GM18867 (cell line): ENCODE measurements at regions not wholly inside any gene's neighbourhood (a gene's known extent, or its start where the extent isn't known, plus 50 kb on each side); places are given as distances from the start of the nearest gene placed in this dataset.

ENCODE experiments used
- ATAC-seq: cut with Tn5 transposase; IDR thresholded peaks from one replicate; pipeline ENCODE4 v1.9.1; 2021; ENCODE audit warnings: mild to moderate bottlenecking, moderate library complexity; ENCODE audit not compliant: unreplicated experiment

GRCh38 chr3:44074181-44074580, 167.5 kb upstream of the TOPAZ1 start:
- ATAC-seq: no peak

DNA sequence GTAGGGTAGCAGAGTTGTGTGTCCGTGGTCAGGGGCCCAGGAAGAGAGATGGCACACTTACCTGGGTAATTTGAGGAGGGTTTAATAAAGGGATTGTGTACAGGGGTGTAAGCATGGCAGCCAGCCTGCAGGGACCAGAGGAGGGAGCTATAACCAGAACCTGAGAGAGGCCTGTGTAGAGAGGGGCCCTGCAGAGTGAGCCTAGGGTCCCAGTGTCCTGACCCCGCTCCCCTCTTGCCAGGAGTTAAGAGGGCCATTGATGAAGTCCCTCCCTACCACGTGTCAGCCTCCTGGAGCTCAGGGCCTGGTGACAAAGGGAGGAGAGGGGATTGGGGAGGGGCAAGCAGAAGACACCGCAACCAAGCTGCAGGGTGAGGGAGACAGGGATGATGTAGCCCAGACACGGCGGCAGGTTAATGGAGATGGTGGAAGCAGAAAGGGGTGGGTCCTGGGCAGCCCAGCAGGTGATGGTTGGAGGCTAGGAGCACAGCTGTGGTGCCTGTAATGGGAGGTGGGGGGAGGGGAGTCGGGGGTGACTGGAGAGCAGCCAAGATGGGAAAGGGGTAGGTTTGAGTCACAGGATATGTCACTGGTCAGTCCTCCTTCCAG, 165.4 kb upstream of the TOPAZ1 start:
- no peak for ATAC-seq

GRCh38 chr3:44077267-44077666, 164.4 kb upstream of the TOPAZ1 start:
- ATAC-seq: no peak

DNA sequence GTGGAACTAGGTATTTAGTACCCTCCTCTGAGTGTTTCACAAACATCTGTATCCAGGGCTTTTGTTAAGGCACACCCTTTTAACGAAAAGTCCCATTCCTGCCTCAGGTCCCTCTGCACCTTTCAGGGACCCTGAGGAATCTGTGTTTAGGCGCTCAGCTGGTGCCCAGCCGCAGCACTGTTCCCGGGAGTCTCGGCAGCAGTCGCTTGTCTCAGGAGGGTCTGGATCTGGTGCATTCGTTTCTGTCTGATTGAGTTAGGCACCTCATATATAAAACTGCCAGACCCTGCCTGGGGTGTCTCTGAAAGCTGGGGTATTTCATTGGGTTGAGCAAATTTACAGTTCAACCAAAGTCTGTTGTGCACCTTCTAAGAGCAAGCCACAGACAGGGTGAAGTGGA, 162.8 kb upstream of the TOPAZ1 start:
- ATAC-seq: no peak

GRCh38 chr3:44079916-44080315, 161.8 kb upstream of the TOPAZ1 start:
- ATAC-seq: no peak

DNA sequence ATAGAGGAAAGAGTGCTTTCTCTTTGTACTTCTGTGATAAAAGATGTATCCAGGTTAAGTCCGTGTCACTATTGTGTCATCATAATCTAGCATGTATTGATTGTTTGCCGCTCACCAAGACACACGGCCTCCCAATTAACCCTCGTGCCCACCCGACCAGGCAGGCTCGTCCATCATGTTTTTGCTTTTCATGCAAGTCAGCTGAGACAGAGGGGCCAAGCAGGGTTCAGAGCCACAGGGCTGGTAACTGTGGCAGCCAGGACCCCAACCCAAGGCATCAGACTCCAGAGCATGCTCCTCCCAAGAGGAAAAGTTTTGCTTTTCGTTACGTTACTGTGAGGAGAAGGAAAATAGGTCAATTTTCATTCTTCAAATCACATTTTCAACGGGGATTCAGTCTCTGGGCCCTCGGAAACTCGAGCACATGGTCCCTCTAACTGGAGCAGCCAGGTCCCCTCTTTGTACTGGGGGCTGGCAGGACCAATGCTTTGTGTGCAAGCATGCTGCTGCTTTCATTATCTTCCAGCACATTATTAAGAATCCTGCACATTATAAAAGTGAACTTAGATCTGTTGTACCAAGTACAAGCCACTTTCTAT, 161.1 kb upstream of the TOPAZ1 start:
- ATAC-seq: no peak

DNA sequence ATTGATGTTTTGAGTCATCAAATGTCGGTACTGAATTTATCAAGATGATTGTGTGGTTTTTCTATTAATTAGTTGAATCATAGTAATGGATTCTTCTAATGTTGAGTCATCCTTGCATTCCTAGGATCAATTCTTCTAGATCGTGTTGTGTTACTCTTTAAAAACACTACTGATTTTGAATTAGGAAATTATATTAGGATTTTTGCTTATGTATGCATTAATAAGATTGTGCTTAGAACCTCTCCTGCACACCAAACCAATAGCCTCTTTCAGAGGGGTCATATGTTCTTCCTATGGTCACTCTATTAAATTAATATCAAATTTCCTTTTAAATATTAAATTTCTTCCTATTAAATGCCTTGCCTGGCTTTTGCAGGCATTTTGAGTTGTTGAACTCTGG, 151.7 kb upstream of the TOPAZ1 start:
- ATAC-seq: no peak

GRCh38 chr3:44092497-44092896, 149.2 kb upstream of the TOPAZ1 start:
- no peak for ATAC-seq

DNA sequence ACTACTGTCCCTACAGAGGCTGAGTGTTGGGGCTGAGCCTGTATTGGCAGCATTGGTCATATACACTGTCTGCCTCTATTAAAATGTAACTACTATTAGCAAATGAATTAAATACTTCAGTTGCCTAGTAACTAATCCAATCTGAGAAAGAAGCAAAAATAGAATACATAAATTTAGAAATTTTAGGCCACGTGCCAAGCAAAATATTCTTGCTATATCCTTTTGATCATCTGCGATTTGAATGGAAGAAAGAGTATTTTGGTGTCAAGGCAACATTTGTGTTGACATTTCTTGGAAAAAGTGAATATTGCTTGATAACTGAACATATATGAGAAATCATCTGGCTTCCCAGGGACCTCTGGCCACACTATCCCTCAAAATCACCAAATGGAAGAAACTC, 148.2 kb upstream of the TOPAZ1 start:
- ATAC-seq: no peak

DNA sequence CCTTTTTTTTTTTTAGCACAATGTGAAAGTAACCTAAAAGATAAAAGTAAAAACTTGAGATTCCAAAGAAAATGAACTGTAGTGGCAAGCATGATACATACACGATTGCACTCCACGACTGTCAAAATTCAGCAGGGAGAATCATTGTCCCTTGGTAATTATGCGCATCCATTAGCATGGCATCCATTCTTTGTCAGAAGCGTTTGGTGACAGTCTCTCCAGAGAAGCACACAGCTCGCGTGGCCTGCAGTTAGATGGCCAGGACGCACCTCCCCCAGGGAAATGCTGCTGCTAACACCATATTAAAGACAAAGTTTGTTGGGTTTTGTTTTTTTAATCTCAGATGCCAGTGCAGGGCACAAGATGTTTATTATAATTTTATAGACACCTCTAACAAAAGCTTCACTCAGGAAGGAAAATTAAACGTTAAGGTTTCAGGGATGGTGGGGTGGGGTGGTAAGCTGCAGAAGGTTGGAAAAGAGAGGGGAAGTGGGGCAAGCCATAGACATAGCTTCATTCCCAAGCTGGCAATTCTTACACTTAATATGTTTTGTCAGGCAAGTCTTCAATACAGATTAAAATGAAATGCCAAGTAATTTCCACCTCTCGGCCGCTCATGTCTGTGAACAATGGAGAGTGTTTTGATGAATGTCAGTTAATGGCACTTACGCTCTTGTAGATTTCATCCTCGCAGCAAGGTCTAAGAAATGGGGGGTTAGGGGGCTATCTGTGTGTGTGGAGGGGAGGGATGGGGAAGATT, 142.8 kb upstream of the TOPAZ1 start:
- ATAC-seq: no peak

GRCh38 chr3:44099566-44100297, 142.0 kb upstream of the TOPAZ1 start:
- ATAC-seq: no peak

- no peak for ATAC-seq
These were observed 141.4 kb upstream of the TOPAZ1 start for GRCh38 chr3:44100298-44100695.

GRCh38 chr3:44104043-44104442, 137.6 kb upstream of the TOPAZ1 start:
- ATAC-seq: no peak

DNA sequence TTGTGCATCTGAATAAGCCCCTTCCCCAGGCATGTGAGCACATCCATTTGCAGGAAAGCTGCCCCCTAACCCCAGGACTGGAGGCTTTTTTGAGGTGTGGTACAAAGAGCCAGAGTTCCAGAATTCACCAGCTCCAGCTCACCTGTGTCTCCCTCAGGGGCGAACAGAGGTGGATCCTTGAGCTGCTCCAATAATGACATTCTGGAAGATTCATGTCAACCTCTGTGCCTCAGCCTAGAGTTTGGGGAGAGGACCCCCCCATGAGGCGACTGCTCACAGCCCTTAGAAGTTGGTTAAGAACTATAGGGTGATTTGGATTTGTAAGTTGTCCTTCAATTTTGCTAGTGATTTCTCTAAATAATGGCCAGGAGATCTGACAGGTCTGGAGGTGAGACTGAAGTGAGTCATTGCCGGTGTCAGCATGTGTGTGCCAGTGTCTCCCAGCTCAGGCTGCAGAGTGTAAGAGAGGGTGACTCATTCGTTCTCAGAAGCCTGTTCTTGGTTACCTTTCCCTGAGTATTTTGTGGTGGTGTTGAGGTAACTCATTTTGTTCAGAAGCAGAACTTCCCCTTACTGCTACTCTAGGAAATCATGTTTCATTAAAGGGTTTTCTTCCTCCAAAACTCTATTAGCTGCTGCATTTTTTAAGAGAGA, 136.9 kb upstream of the TOPAZ1 start:
- ATAC-seq: peak; percentile 97

- ATAC-seq: no peak
These were observed 136.1 kb upstream of the TOPAZ1 start for GRCh38 chr3:44105571-44105970.

- ATAC-seq: no peak
These were observed 134.9 kb upstream of the TOPAZ1 start for GRCh38 chr3:44106756-44107155.

DNA sequence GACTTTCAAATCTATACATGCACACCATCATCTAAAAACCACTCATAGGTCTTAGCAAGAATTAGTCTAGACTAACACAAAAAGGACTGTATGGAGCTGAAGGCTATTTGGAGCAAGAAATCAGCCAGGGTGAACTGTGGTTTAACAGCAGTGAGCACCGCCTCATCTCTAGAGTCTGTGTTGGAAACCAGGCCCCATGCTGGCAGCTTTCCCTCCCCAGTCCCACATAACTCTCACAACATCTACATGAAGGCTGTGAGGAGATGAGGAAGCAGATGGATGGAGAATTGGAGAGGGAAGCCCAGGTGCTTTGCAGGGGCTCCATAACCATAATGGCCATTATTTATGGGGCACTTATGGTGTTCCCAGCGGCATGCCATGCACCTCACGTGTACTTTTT, 133.2 kb upstream of the TOPAZ1 start:
- no peak for ATAC-seq

DNA sequence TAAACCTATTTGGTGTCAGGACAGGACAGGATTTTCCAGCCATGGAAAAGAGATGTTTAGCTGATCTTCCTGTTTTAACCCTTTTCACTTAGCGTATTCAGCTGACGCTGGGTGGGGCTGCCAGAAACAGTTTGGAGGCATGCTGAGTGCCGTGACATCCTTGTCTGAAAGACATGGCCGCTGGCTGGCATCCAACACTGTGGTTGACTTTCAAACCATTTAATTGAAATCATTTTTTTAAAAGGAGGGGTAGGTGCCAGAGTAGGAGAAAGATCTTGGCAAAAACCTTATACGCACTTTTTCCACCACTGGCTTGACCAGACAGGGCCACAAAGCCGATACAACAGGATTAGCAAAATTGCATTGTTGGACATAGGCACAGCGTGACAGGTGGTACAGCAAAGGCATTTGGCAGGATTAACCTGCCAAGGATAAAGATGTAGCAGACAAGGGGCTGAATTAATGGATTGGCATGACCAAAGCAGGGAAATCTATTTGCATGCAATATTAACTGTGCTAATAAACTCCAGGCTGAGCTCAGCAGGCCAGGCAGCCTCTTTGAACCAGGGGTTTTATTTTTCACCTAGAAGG, 131.8 kb upstream of the TOPAZ1 start:
- no peak for ATAC-seq

- ATAC-seq: no peak
These were observed 131.0 kb upstream of the TOPAZ1 start for GRCh38 chr3:44110648-44111047.

- ATAC-seq: no peak
These were observed 130.2 kb upstream of the TOPAZ1 start for GRCh38 chr3:44111482-44111881.

DNA sequence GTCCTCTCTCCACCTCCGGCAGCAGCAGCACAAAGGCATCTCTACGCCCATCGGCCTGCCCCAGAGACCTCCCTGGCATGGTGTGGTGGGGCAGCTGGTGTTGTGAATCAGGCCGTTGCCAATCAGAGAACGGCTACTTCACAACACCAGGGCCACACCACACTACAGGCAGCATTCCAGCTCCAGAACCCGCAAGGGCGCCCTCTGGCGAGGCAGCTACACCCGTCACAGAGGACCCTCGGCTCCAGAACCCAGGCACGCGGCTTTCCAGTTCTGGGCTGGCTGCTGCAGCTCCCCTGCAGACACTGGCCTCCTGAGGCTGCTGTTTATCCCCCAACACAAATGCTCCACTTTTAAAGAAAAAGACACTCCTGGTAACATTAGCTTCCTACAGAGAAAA, 127.5 kb upstream of the TOPAZ1 start:
- peak; percentile 55 for ATAC-seq
